Keratinocyte (primary cell): ENCODE measurements at regions not wholly inside any gene's neighbourhood (a gene's known extent, or its start where the extent isn't known, plus 50 kb on each side); places are given as distances from the start of the nearest gene placed in this dataset.

Source experiments
- CTCF ChIP-seq, 3 experiments: IDR thresholded peaks in 1 of 3; conservative IDR thresholded peaks in 1 of 3; optimal IDR thresholded peaks in 1 of 3; 2 replicates in 2 of 3; 3 replicates in 1 of 3; pipeline versions ENCODE3 to v1.5.1; 2011; ENCODE audit warnings: low read length in 3 of 3, mild to moderate bottlenecking in 3 of 3, moderate library complexity in 2 of 3, control low read depth in 1 of 3, inconsistent platforms in 1 of 3; ENCODE audit not compliant: insufficient read depth in 2 of 3; ENCODE audit errors: extremely low read depth in 1 of 3
- EZH2 ChIP-seq: IDR thresholded peaks from one replicate; pipeline ENCODE4 v1.6.1; 2012; ENCODE audit warnings: inconsistent platforms, mild to moderate bottlenecking, low read length, moderate library complexity

DNA sequence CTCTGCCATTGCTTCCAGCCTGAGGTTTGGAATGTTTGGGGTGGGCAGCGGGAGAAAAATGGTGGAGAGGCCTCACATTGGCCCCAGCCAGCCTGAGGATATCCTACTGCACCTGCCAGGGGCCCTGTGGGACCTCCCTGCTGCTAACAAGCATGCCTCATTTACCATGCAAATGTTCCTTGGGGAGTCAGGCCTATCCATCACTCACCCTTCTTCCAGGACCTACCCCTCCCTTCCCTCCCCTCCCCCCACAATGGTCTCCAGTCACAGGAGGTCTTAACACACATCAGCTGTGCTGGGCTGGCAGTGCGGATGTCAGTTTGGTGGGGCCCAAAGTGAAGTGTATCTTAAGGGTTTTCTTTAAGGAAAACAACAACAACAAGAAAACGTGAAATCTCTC lies 139.2 kb downstream of the SHOX start:
- TF ChIP-seq CTCF (optimal IDR thresholded peaks at IDR 0.05 in 1 of 3, IDR thresholded peaks at IDR 0.05 in 1 of 3, conservative IDR thresholded peaks at IDR 0.05 in 1 of 3; ENCODE audit: extremely low read depth in 1 of 3, insufficient read depth in 2 of 3, low read length in 3 of 3) (no peak), EZH2 (no peak)
